GM19240 (cell line): ENCODE measurements at regions not wholly inside any gene's neighbourhood (a gene's known extent, or its start where the extent isn't known, plus 50 kb on each side); places are given as distances from the start of the nearest gene placed in this dataset.

Source experiments
- DNase-seq: peaks from one replicate; pipeline ENCODE4 v3.0.0; 2011; ENCODE audit warnings: low spot score; ENCODE audit not compliant: insufficient read length

GRCh38 chr1:25104932-25105561 lies 127.3 kb downstream of the SYF2 start:
- DNase-seq = no peak

DNA sequence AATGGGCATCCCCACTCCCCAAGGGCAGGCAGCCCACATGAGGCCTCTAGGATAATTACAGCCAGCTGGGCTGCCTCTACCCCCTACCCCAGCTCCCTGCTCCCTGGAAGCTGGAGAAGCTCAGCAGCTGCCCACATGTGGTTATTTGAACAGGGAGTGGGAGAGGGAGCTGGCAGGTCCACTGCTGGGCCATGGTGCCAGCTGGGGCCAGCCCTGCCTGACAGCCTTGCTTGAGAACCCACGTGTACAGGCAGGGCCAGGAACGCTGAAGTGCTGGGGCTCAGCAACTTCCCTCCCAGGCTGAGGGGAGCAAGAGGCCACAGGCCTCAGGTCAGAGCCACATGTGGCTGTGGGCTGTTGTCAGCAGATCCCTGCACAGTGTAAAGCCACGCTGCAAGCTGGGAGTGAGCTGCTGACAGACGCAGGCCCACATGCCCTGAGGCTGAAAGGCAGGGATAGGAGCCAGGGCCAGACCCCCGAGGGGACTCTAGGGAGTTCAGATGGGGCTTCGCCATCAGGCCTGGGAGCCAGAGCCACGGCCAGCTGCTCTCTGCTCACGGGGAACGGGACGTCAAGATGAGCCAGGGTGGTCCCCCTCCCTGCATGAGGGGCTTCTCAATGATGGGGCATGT lies 129.0 kb downstream of the SYF2 start:
- no peak for DNase-seq

DNA sequence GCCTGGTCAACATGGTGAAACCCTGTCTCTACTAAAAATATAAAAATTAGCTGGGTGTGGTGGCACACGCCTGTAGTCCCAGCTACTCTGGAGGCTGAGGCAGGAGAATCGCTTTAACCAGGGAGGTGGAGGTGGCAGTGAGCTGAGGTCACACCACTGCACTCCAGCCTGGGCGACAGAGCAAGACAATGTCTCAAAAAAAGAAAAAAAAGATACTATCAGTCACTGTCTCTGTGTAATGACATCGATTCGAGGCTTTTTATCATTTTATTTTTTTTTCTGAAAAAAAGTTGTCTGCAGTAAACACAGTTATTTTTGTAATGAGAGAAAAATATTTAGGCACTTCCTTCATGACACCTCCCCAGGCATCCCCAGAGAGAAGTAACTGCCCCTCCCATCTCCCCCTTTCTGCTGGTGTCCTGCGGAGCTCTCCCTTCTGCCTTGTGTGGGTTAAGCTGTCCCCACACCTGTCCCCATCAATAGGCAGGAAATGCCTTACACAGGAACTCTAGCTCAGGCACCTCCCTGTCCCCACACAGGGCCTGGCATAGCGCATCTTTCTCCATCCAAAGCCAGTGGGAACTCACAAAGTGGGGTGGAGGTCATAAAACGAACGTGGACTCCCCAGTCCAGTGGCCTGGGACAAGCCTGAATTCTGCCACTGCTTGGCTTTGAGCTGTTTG lies 132.0 kb downstream of the SYF2 start:
- no peak for DNase-seq

DNA sequence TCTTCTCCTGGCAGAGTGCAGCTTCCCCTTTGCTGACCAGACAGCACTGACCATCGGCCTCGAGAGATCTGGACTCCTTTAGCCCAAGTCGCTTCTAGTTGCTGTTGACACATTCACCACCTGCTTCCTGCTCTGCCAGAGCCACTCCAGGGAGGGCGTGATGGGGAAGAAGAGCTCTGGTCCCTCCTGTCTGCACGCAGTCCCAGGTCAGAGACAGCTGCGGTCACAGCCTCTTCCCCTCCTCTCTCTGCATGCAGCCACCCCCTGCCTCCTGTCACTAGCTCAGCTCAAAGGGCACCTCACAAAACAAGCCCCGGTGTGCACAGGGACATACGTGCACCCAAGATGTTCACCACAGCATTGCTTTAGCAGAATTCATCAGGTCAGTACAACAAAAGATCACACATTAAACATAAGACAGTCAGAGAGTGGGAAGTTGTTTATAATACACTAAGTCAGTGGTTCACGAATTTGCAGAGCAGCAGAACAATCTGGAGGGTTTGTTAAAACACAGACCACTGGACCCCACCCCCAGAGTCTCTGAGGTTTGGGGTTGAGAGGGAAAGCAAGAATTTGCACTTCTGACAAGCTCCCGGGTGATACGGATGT lies 132.9 kb downstream of the SYF2 start:
- no peak for DNase-seq

- no peak for DNase-seq
Observed at GRCh38 chr1:25098717-25099116, 133.6 kb downstream of the SYF2 start.

DNA sequence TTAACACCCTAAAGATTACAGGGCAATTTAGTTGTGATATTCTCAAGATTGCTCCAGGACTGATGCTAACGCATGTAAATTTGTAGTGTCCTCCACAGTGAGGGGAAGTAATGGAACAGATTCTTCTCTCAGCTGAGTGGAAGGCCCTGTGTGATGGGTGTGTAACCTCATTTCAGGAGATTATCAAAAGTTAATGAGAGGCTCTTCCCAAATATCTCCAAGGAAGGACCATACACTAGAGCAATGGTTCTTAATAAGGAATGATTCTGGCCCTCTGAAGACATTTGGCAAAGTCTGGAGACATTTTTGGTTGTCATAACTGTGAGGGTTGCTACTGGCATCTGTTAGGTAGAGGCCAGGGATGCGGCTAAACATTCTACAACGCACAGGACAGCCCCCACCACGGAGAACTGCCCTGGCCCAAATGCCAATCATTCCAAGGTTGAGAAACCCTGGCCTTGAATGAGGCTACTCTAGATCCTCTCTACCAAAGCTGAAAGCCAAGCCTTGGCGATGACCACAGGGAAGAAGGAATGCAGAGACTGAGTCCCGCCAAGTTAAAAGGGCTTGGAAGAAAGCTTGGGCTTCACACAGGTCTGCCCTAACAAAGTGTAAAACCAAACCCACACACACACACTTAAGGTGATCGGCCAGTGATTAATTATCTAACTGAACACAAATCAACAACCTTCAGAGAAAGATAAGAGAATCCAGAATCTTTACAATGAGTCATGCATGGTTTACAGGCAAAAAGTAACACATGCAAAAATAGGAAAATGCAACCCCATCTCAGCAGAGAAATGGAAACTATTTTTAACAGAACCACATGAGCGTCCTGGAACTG lies 135.8 kb downstream of the SYF2 start:
- DNase-seq = no peak

- DNase-seq = peak; percentile 32
Observed at GRCh38 chr1:25095635-25096200, 136.6 kb downstream of the SYF2 start.

DNA sequence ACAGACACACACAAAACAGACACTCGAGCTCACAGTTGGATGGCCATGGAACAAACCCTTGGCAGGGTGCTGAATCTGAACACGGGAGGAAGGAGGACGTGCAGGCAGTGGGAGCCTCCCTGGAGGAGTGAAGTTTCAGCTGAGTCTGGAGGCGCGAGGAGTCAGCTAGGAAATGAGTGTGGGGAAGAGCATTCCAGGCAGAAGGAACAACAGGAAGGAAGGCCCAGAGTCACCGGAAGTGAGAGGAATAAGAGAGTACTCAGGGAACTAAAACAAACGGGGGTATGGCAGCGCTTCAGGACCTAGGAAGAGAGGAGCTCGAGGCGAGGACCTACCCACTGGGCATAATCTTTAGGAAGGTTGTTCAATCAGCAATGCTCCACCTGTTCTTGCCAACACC lies 137.3 kb downstream of the SYF2 start:
- DNase-seq = no peak

GRCh38 chr1:25094229-25094628 lies 138.1 kb downstream of the SYF2 start:
- no peak for DNase-seq

DNA sequence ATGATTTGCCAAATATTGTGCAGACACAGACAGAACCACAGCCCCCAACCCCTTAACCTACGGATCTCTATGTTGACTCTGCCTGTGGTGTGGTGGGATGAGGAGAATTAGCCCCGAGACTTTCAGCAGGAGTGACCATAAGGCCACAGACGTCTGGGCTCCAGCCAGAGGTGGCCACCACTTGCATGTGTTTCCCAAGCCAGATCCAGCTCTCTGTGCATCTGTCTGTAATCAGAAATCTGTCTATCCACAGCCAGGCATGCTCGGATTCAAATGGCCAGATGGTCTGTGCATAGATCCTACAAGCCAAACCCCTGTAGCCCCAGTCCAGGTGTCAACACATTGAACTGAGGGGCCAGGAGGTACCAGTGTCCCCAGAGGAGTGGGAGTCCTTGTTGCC lies 140.6 kb downstream of the SYF2 start:
- no peak for DNase-seq

DNA sequence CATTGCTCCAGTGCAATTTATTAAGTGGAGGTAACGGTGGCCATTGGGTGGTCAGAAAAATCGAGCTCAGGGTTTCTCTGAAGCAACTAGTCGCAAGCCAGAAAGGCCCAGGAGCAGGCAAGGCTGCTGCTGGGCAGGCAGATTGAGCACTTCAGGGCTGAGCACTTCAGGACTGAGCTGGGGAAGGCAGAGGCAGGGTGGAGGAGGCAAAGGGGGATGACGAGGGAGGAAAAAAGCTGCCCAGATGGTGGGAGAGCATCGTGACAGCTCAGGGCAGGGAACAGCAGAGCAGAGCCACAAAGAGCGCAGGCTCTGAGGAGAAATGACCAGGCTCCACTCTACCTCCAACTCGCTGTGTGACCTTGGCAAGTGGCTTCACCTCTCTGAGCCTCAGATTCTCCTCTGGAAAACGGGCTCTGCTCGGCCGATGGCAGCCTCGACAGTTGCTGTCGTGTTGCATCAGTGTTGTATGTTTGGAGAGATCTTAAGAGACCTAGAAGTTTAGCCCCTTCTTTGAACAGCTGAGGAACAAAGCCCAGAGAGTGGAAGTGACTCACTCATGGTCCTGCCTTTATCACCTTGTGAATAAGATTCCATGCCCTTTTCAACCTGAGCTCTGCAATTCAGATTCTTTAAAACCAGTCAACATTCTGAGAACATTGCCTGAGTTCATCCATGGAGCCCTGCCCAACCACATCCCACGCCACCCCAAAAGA lies 141.4 kb downstream of the SYF2 start:
- no peak for DNase-seq

GRCh38 chr1:25089772-25090171 lies 142.5 kb downstream of the SYF2 start:
- DNase-seq = no peak

DNA sequence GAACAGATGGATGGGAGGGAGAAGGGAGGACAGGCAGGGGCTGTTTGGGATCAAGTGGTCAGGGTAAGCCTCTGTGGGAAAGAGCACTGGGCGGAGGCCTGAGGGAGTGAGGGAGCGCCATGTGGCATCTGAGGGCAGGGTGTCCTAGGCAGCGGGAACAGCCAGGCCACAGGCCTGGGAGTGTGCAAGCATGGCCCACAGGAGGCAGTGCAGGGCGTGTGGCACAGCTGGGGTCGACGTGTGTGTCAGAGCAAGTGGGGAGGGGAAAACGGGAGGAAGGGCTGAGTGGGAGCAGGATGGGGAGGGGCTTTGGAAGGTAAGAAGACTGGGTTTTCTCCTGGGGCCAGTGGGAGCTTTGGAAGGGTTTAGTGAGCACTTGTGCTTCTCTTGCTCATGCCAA lies 143.4 kb downstream of the SYF2 start:
- no peak for DNase-seq

- DNase-seq = no peak
Observed at GRCh38 chr1:25088180-25088701, 144.1 kb downstream of the SYF2 start.

DNA sequence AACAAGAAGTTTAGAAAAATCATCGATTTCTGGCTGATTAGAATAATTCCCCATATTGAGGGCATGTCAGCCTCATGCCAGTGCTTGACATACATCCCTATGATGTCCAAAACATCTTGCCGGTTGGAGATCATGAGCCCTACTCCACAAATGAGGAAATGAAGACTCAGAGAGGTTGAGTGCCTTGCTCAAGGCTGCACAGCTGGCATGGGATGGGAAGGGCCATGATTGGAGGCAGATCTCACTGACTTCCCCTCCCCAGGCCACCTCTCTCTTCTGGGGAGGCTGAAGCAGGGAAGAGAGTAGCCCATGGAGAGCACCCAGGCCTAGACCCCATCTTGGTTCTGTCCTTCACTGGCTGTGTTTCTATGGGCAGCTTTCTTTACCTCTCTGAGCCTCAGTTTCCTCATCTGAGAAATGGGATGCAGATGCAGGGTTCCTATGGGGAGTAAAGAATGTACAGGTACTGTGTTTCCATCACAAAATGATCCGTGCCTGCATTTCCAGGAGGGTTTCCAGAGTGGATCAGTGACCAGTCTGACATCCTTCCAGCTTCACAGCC lies 145.7 kb downstream of the SYF2 start:
- DNase-seq = no peak

DNA sequence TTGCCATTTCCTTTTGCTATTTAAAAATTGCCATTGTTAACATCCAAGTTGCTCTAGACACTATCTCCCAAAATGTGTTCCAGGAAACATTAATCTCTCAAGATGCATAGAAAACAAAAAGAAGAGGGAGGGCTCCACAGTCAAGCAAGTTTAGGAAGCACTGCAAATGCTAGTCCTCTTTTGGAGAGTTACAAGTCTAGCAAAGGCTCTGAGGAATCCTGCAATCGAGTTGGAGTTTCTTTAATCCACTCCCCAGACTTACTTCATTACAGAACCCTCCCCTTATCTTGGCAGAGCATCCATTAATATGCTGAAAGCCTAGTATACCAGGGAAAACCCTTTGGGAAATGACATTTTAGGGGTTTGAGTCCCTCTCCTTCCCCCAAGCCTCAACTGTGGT lies 147.9 kb downstream of the SYF2 start:
- no peak for DNase-seq

DNA sequence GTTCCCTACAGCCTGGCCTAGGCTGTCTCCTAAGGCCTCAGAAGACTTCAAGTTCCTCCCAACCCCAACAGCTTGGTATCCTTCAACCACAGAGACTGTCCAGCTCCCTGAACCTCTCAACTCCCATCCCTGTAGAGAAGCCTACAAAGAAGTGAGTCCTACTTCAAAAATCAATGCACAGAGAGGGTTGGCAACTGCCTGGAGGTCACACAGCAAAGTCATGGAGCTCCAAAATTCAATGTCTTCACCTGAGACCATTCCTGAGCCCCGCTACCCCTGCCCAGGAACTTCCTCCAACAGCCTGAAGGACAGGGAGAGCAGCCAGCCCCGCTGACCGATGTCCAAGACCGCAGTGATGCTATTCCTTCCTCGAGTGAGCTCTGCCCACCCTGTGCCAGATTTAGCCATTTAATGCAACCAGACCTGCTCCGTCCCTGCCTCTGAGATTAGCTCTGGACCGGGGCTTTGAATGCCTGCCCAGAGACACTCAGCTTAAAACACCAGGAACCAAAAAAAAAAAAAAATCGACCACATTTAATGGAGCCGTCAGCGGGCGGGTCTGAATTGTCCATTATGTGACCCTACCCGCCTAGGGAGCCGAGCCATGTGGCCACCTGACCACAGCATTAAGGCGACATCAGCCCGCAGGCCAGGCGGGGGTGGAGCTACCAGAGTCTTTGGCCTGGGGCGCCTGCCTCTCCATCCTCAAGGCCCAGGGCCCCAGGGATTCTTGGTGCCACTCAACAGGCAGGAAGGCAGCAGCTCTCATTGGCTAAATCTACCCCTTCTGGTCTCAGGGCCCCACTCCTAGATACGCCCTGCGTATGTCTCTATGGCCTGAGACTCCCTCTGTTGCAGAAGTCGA lies 148.6 kb downstream of the SYF2 start:
- DNase-seq = no peak

- no peak for DNase-seq
Observed at GRCh38 chr1:25082995-25083394, 149.3 kb downstream of the SYF2 start.
